ENCODE measurements at regions not wholly inside any gene's neighbourhood (a gene's known extent, or its start where the extent isn't known, plus 50 kb on each side); places are given as distances from the start of the nearest gene placed in this dataset.
"Not testable (repeated sequence)": the region's sequence is repeated elsewhere in the genome, so short reads cannot be mapped to it uniquely, and the experiment has no call there.

DNA sequence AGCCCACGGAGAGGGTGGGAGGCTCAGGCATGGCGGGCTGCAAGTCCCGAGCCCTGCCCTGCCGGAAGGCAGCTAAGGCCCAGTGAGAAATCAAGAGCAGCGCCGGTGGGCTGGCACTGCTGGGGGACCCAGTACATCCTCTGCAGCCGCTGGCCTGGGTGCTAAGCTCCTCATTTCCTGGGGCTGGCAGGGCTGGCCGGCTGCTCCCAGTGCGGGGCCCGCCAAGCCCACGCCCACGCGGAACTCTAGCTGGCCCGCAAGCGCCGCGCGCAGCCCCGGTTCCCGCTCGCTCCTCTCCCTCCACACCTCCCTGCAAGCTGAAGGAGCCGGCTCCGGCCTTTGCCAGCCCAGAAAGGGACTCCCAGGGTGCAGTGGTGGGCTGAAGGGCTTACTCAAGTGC is 52.7 kb upstream of the RNF182 start:
- TF ChIP-seq, protein P1, sequence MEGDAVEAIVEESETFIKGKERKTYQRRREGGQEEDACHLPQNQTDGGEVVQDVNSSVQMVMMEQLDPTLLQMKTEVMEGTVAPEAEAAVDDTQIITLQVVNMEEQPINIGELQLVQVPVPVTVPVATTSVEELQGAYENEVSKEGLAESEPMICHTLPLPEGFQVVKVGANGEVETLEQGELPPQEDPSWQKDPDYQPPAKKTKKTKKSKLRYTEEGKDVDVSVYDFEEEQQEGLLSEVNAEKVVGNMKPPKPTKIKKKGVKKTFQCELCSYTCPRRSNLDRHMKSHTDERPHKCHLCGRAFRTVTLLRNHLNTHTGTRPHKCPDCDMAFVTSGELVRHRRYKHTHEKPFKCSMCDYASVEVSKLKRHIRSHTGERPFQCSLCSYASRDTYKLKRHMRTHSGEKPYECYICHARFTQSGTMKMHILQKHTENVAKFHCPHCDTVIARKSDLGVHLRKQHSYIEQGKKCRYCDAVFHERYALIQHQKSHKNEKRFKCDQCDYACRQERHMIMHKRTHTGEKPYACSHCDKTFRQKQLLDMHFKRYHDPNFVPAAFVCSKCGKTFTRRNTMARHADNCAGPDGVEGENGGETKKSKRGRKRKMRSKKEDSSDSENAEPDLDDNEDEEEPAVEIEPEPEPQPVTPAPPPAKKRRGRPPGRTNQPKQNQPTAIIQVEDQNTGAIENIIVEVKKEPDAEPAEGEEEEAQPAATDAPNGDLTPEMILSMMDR (IDR thresholded peaks at IDR 0.05; ENCODE audit: low read depth, low read length, poor library complexity, severe bottlenecking) = not testable (repeated sequence)
- not testable (repeated sequence) for TF ChIP-seq EZH2phosphoT487 (IDR thresholded peaks at IDR 0.05; ENCODE audit: borderline replicate concordance, low read length)
